HepG2 (cell line): ENCODE measurements at regions not wholly inside any gene's neighbourhood (a gene's known extent, or its start where the extent isn't known, plus 50 kb on each side); places are given as distances from the start of the nearest gene placed in this dataset.

Experiments used
- ATF7 ChIP-seq, 2 experiments: fragments of 450-650 bp in 1 of 2; sonication (generic) in 1 of 2; formaldehyde crosslinking in 1 of 2; IDR thresholded peaks; 2 replicates each; pipeline versions ENCODE4 v1.4.0 to v1.6.1; 2016 to 2020; ENCODE audit warnings: antibody characterized with exemption in 1 of 2, mild to moderate bottlenecking in 1 of 2, missing genetic modification reagents in 1 of 2
- DPF2 ChIP-seq: sonication (generic); formaldehyde crosslinking; IDR thresholded peaks from 2 replicates; pipeline ENCODE4 v1.4.0; 2020; ENCODE audit warnings: mild to moderate bottlenecking, low read depth, missing genetic modification reagents, borderline replicate concordance
- EP300 ChIP-seq, 3 experiments: sonication (generic) in 1 of 3; formaldehyde crosslinking in 1 of 3; IDR thresholded peaks; 2 replicates each; pipeline versions ENCODE4 v1.5.1 to v1.6.1; 2011 to 2020; ENCODE audit warnings: low read depth in 2 of 3, low read length in 2 of 3, borderline replicate concordance in 1 of 3, improper control_type of control experiment in 1 of 3, mild to moderate bottlenecking in 1 of 3, missing genetic modification reagents in 1 of 3, moderate library complexity in 1 of 3
- FOXP4 ChIP-seq: sonication (generic); formaldehyde crosslinking; IDR thresholded peaks from 2 replicates; pipeline ENCODE4 v1.4.0; 2020; ENCODE audit warnings: missing genetic modification reagents
- HNF1A ChIP-seq, 2 experiments: sonication (generic) in 1 of 2; formaldehyde crosslinking in 1 of 2; IDR thresholded peaks; 2 replicates each; pipeline versions ENCODE4 v1.4.0 to v1.6.1; 2016 to 2020; ENCODE audit warnings: borderline replicate concordance in 1 of 2, low read depth in 1 of 2, mild to moderate bottlenecking in 1 of 2, missing genetic modification reagents in 1 of 2
- HOXA3 ChIP-seq: sonication (generic); formaldehyde crosslinking; IDR thresholded peaks from 2 replicates; pipeline ENCODE4 v1.5.0; 2020; ENCODE audit warnings: missing genetic modification reagents
- MTA1 ChIP-seq: sonication (generic); formaldehyde crosslinking; IDR thresholded peaks from 2 replicates; pipeline ENCODE4 v1.4.0; 2020; ENCODE audit warnings: missing genetic modification reagents, mild to moderate bottlenecking, borderline replicate concordance
- NFE2L1 ChIP-seq: sonication (generic); formaldehyde crosslinking; IDR thresholded peaks from 2 replicates; pipeline ENCODE4 v1.4.0; 2020; ENCODE audit warnings: missing genetic modification reagents, mild to moderate bottlenecking, borderline replicate concordance
- NR1H2 ChIP-seq: sonication (generic); formaldehyde crosslinking; IDR thresholded peaks from 2 replicates; pipeline ENCODE4 v1.8.1; 2022; ENCODE audit warnings: low read depth, missing genetic modification reagents, borderline replicate concordance
- PITX1 ChIP-seq: sonication (generic); formaldehyde crosslinking; IDR thresholded peaks from 2 replicates; pipeline ENCODE4 v1.5.1; 2020; ENCODE audit warnings: mild to moderate bottlenecking, missing genetic modification reagents
- SOX5 ChIP-seq: IDR thresholded peaks from 2 replicates; pipeline ENCODE4 v1.6.1; 2016; ENCODE audit warnings: borderline replicate concordance
- ZNF121 ChIP-seq: sonication (generic); formaldehyde crosslinking; IDR thresholded peaks from 2 replicates; pipeline ENCODE4 v1.5.0; 2020; ENCODE audit warnings: mild to moderate bottlenecking, missing genetic modification reagents
- ZNF607 ChIP-seq: sonication (generic); formaldehyde crosslinking; IDR thresholded peaks from 2 replicates; pipeline ENCODE4 v1.5.1; 2020; ENCODE audit warnings: missing genetic modification reagents, mild to moderate bottlenecking, borderline replicate concordance
- ZNF839 ChIP-seq: sonication (generic); formaldehyde crosslinking; IDR thresholded peaks from 2 replicates; pipeline ENCODE4 v1.4.0; 2020; ENCODE audit warnings: missing genetic modification reagents, mild to moderate bottlenecking, borderline replicate concordance
- TF ChIP-seq, protein P1 (sequence below): sonication (generic); formaldehyde crosslinking; IDR thresholded peaks from 2 replicates; pipeline ENCODE4 v1.4.0; 2020; ENCODE audit warnings: missing genetic modification reagents
- TF ChIP-seq, protein P2 (sequence below): sonication (generic); formaldehyde crosslinking; conservative IDR thresholded peaks from 2 replicates; pipeline ENCODE4 v1.4.0; 2020; ENCODE audit warnings: mild to moderate bottlenecking, missing genetic modification reagents, moderate library complexity

- TF ChIP-seq HNF1A (IDR thresholded peaks at IDR 0.05; ENCODE audit: low read depth) (no peak), HNF1A (CRISPR knock-in tag; IDR thresholded peaks at IDR 0.05; ENCODE audit: borderline replicate concordance) (no peak), SOX5 (peak; percentile 45), EP300 (IDR thresholded peaks at IDR 0.05; ENCODE audit: low read depth in 2 of 2, low read length in 2 of 2) (peak in 1 of 2 experiments; percentile 63; a peak in 1 of 4 replicates), EP300 (CRISPR knock-in tag; IDR thresholded peaks at IDR 0.05; ENCODE audit: borderline replicate concordance) (0 out of 2 replicates have a peak, but pooled peaks have one; percentile 34), MTA1 (no peak), ZNF607 (CRISPR knock-in tag) (no peak), ZNF839 (no peak), DPF2 (0 out of 2 replicates have a peak, but pooled peaks have one; percentile 42), PITX1 (peak; percentile 70; the same call in 1 of the 2 replicates), NR1H2 (CRISPR knock-in tag) (no peak), FOXP4 (CRISPR knock-in tag) (peak; percentile 94), ATF7 (IDR thresholded peaks at IDR 0.05) (no peak), ATF7 (CRISPR knock-in tag; IDR thresholded peaks at IDR 0.05) (no peak), NFE2L1 (CRISPR knock-in tag) (no peak), HOXA3 (CRISPR knock-in tag) (peak; percentile 39; the same call in 1 of the 2 replicates), ZNF121 (no peak)
- TF ChIP-seq, protein P1, sequence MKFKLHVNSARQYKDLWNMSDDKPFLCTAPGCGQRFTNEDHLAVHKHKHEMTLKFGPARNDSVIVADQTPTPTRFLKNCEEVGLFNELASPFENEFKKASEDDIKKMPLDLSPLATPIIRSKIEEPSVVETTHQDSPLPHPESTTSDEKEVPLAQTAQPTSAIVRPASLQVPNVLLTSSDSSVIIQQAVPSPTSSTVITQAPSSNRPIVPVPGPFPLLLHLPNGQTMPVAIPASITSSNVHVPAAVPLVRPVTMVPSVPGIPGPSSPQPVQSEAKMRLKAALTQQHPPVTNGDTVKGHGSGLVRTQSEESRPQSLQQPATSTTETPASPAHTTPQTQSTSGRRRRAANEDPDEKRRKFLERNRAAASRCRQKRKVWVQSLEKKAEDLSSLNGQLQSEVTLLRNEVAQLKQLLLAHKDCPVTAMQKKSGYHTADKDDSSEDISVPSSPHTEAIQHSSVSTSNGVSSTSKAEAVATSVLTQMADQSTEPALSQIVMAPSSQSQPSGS (CRISPR knock-in tag), result no peak
- TF ChIP-seq, protein P2, sequence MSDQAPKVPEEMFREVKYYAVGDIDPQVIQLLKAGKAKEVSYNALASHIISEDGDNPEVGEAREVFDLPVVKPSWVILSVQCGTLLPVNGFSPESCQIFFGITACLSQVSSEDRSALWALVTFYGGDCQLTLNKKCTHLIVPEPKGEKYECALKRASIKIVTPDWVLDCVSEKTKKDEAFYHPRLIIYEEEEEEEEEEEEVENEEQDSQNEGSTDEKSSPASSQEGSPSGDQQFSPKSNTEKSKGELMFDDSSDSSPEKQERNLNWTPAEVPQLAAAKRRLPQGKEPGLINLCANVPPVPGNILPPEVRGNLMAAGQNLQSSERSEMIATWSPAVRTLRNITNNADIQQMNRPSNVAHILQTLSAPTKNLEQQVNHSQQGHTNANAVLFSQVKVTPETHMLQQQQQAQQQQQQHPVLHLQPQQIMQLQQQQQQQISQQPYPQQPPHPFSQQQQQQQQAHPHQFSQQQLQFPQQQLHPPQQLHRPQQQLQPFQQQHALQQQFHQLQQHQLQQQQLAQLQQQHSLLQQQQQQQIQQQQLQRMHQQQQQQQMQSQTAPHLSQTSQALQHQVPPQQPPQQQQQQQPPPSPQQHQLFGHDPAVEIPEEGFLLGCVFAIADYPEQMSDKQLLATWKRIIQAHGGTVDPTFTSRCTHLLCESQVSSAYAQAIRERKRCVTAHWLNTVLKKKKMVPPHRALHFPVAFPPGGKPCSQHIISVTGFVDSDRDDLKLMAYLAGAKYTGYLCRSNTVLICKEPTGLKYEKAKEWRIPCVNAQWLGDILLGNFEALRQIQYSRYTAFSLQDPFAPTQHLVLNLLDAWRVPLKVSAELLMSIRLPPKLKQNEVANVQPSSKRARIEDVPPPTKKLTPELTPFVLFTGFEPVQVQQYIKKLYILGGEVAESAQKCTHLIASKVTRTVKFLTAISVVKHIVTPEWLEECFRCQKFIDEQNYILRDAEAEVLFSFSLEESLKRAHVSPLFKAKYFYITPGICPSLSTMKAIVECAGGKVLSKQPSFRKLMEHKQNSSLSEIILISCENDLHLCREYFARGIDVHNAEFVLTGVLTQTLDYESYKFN (CRISPR knock-in tag), result peak; percentile 75
These were observed 118.4 kb upstream of the FZD10 start (continued) for GRCh38 chr12:130043685-130044406.
